ENCODE measurements at regions not wholly inside any gene's neighbourhood (a gene's known extent, or its start where the extent isn't known, plus 50 kb on each side); places are given as distances from the start of the nearest gene placed in this dataset.

DNA sequence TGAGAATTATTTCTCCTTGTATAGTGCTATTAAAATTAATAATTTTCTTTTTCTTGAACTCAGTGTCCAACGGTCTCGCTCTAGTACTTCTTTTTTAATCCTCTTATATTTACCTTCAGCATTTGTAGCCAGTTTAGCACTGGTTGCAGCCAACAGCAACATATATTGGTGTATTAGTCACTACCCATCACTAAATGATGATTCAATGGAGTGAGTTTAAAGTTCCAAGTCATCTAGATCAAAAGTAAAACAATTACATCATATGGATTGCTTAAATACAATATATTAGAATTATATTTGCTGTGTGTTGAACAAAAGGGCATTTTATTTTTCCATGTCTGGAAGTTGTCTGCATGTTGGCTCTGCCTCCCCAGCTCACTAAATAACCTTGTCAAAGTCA lies 591.8 kb downstream of the ADGRL2 start:
- no peak for TF ChIP-seq CTCF (conservative IDR thresholded peaks at IDR 0.05; ENCODE audit: low read depth, low read length)
- no peak for TF ChIP-seq EZH2 (IDR thresholded peaks at IDR 0.05; ENCODE audit: borderline replicate concordance, low read depth, low read length, poor library complexity, severe bottlenecking)

Measured in A673 (cell line).